H1 (cell line): ENCODE measurements at regions not wholly inside any gene's neighbourhood (a gene's known extent, or its start where the extent isn't known, plus 50 kb on each side); places are given as distances from the start of the nearest gene placed in this dataset.

Experiments used
- SAP30 ChIP-seq: fragments of 300-600 bp; sonication (generic); IDR thresholded peaks from 2 replicates; pipeline ENCODE4 v1.7.1; 2012; ENCODE audit warnings: low read length, moderate library complexity, mild to moderate bottlenecking, inconsistent platforms; ENCODE audit not compliant: insufficient read depth, insufficient replicate concordance
- TAF7 ChIP-seq: optimal IDR thresholded peaks from 2 replicates; pipeline ENCODE3; 2011; ENCODE audit warnings: low read depth, mild to moderate bottlenecking, inconsistent platforms, low read length, moderate library complexity, borderline replicate concordance
- ZNF274 ChIP-seq: IDR thresholded peaks from 2 replicates; pipeline ENCODE4 v1.7.0; 2012; ENCODE audit warnings: low read length, borderline replicate concordance; ENCODE audit errors: extremely low read depth

GRCh38 chr7:131640686-131641085 is 84.3 kb upstream of the PODXL start (continued):
- TF ChIP-seq TAF7 (no peak), ZNF274 (no peak), SAP30 (no peak)
